ENCODE measurements at regions not wholly inside any gene's neighbourhood (a gene's known extent, or its start where the extent isn't known, plus 50 kb on each side); places are given as distances from the start of the nearest gene placed in this dataset.

GRCh38 chr2:139123795-139124194 is 343.6 kb upstream of the NXPH2 start:
- 58% methylated on average over 1 of the region's 1 CpG for WGBS (ENCODE audit: low lambda C conversion rate)
- ChIA-PET CTCF (interaction anchor here (0.6 kb wide), 1 partner anchor 36 kb away, joined by 3 read pairs; no protein-coding TSS in a partner anchor), POLR2A (no interaction called here)
- no peak overlapping the region for H3K4me3 ChIP-seq (ENCODE audit: low read depth in 2 of 2, low read length in 1 of 2)
- no peaks in the 10 kb centered on the region for H3K36me3 ChIP-seq (replicated peaks in 1 of 2; ENCODE audit: control insufficient read depth in 1 of 2, insufficient read depth in 2 of 2, low read length in 1 of 2)
- TF ChIP-seq TEAD4 (IDR thresholded peaks at IDR 0.05; ENCODE audit: borderline replicate concordance, insufficient read depth) = no peak
- TF ChIP-seq CHD2 (IDR thresholded peaks at IDR 0.05; ENCODE audit: low read length, partially characterized antibody) = no peak
- no peak for TF ChIP-seq IRF3 (IDR thresholded peaks at IDR 0.05; ENCODE audit: low read depth, low read length)
- TF ChIP-seq FOSL2 (IDR thresholded peaks at IDR 0.05; ENCODE audit: borderline replicate concordance, low read depth) = no peak
- TF ChIP-seq GATA2 (CRISPR knock-in tag; IDR thresholded peaks at IDR 0.05) = no peak
- TF ChIP-seq PBX3 (IDR thresholded peaks at IDR 0.05) = no peak
- TF ChIP-seq NRF1 (IDR thresholded peaks at IDR 0.05; ENCODE audit: low read depth, low read length) = no peak
- TF ChIP-seq RXRA (IDR thresholded peaks at IDR 0.05; ENCODE audit: borderline replicate concordance, low read depth) = no peak
- TF ChIP-seq GABPA (IDR thresholded peaks at IDR 0.05; ENCODE audit: low read depth) = no peak
- TF ChIP-seq ZBTB33 (IDR thresholded peaks at IDR 0.05; ENCODE audit: borderline replicate concordance, low read depth) = no peak
- no peak for TF ChIP-seq YY1 (IDR thresholded peaks at IDR 0.05; ENCODE audit: low read depth)
- TF ChIP-seq MEF2A (IDR thresholded peaks at IDR 0.05; ENCODE audit: borderline replicate concordance, low read depth) = no peak
- no peak for TF ChIP-seq MXI1 (IDR thresholded peaks at IDR 0.05; ENCODE audit: low read depth, low read length)
- no peak for TF ChIP-seq TAF1 (IDR thresholded peaks at IDR 0.05; ENCODE audit: borderline replicate concordance, low read depth, low read length)
- TF ChIP-seq RCOR1 (IDR thresholded peaks at IDR 0.05; ENCODE audit: low read length) = no peak
- no peak overlapping the region for H3K4me2 ChIP-seq
- H3K4me1 ChIP-seq (ENCODE audit: control insufficient read depth in 1 of 2, insufficient read depth in 2 of 2, low read depth in 1 of 2, low read length in 1 of 2) = no peaks in the 10 kb centered on the region
- no peaks in the 10 kb centered on the region for H4K20me1 ChIP-seq (ENCODE audit: insufficient read depth)
- no peaks in the 10 kb centered on the region for H3K79me2 ChIP-seq (ENCODE audit: insufficient read depth)
- no peak overlapping the region for H2AFZ ChIP-seq (ENCODE audit: low read depth)
- H3K9me3 ChIP-seq = no peaks in the 10 kb centered on the region
- DNase-seq = no peak
- H3K27ac ChIP-seq (ENCODE audit: low read depth in 2 of 2, low read length in 1 of 2) = no peak overlapping the region
- H3K9me2 ChIP-seq = no peaks in the 10 kb centered on the region
- H3F3A ChIP-seq (replicated peaks; ENCODE audit: insufficient read depth) = no peaks in the 10 kb centered on the region
- no peaks in the 10 kb centered on the region for H3K27me3 ChIP-seq (ENCODE audit: insufficient read depth)
- H3K9ac ChIP-seq = no peak overlapping the region

GRCh38 chr2:139122711-139123158 is 342.5 kb upstream of the NXPH2 start:
- Histone ChIP-seq H3F3A (replicated peaks; ENCODE audit: insufficient read depth) (no peaks in the 10 kb centered on the region), H3K27me3 (ENCODE audit: insufficient read depth) (no peaks in the 10 kb centered on the region), H3K4me3 (ENCODE audit: low read depth in 2 of 2, low read length in 1 of 2) (no peak overlapping the region), H4K20me1 (ENCODE audit: insufficient read depth) (no peaks in the 10 kb centered on the region), H3K9ac (no peak overlapping the region), H2AFZ (ENCODE audit: low read depth) (no peak overlapping the region), H3K27ac (ENCODE audit: low read depth in 2 of 2, low read length in 1 of 2) (no peak overlapping the region), H3K9me3 (no peaks in the 10 kb centered on the region), H3K9me2 (no peaks in the 10 kb centered on the region), H3K36me3 (replicated peaks in 1 of 2; ENCODE audit: control insufficient read depth in 1 of 2, insufficient read depth in 2 of 2, low read length in 1 of 2) (no peaks in the 10 kb centered on the region), H3K4me1 (ENCODE audit: control insufficient read depth in 1 of 2, insufficient read depth in 2 of 2, low read depth in 1 of 2, low read length in 1 of 2) (no peaks in the 10 kb centered on the region), H3K4me2 (no peak overlapping the region), H3K79me2 (ENCODE audit: insufficient read depth) (no peaks in the 10 kb centered on the region)
- TF ChIP-seq GATA2 (CRISPR knock-in tag; IDR thresholded peaks at IDR 0.05) (no peak), GABPA (IDR thresholded peaks at IDR 0.05; ENCODE audit: low read depth) (no peak), CHD2 (IDR thresholded peaks at IDR 0.05; ENCODE audit: low read length, partially characterized antibody) (no peak), MAX (IDR thresholded peaks at IDR 0.05; ENCODE audit: low read depth) (no peak), CTCF (IDR thresholded peaks at IDR 0.05) (no peak)
- POLR2A ChIA-PET = no interaction called here
- no peak for DNase-seq
- WGBS (ENCODE audit: low lambda C conversion rate) = 36% methylated on average over 7 of the region's 7 CpGs
- CTCF ChIA-PET = no interaction called here

All from SK-N-SH (cell line).